Kidney (tissue), 13 donors: ENCODE measurements at regions not wholly inside any gene's neighbourhood (a gene's known extent, or its start where the extent isn't known, plus 50 kb on each side); places are given as distances from the start of the nearest gene placed in this dataset.

ENCODE experiments used
- DNase-seq, 5 donors: peaks; one replicate each; pipeline ENCODE4 v3.0.0-alpha.2; 2013 to 2020
- FAIRE-seq: peaks from 2 replicates; lab custom pipeline; 2012; peaks lifted over from hg19 to GRCh38; lab: Jason Lieb, UNC
- H3K27ac ChIP-seq, 2 donors: one replicate each; pipeline ENCODE4 v1.7.0; 2013; ENCODE audit warnings: low read depth in 2 of 2, low read length in 2 of 2, inconsistent platforms in 1 of 2
- H3K27me3 ChIP-seq: one replicate; pipeline ENCODE4 v1.7.1; 2013; ENCODE audit warnings: low read length, inconsistent platforms; ENCODE audit not compliant: control insufficient read depth, insufficient read depth
- H3K36me3 ChIP-seq, 3 donors: one replicate each; pipeline versions ENCODE4 v1.7.0 to v1.7.1; 2013; ENCODE audit warnings: low read length in 3 of 3, control low read depth in 1 of 3, inconsistent platforms in 1 of 3; ENCODE audit not compliant: insufficient read depth in 3 of 3, control insufficient read depth in 2 of 3
- H3K4me1 ChIP-seq, 3 donors: one replicate each; pipeline versions ENCODE4 v1.7.0 to v1.7.1; 2013; ENCODE audit warnings: low read length in 3 of 3, inconsistent platforms in 1 of 3, low read depth in 1 of 3; ENCODE audit not compliant: control insufficient read depth in 2 of 3, insufficient read depth in 2 of 3
- H3K4me3 ChIP-seq, 3 donors: one replicate each; pipeline versions ENCODE4 v1.7.0 to v1.8.1; 2013; ENCODE audit warnings: low read length in 3 of 3, control low read depth in 1 of 3, inconsistent platforms in 1 of 3
- H3K9ac ChIP-seq, 3 donors: one replicate each; pipeline versions ENCODE4 v1.7.0 to v1.7.1; 2013; ENCODE audit warnings: low read length in 3 of 3, control low read depth in 1 of 3, inconsistent platforms in 1 of 3
- H3K9me3 ChIP-seq, 3 donors: one replicate each; pipeline versions ENCODE4 v1.7.0 to v1.7.1; 2013; ENCODE audit warnings: low read length in 3 of 3, control low read depth in 1 of 3, inconsistent platforms in 1 of 3; ENCODE audit not compliant: control insufficient read depth in 2 of 3, insufficient read depth in 1 of 3
- CTCF ChIP-seq: IDR thresholded peaks from 3 replicates; pipeline ENCODE4 v1.5.1; 2012; ENCODE audit warnings: mild to moderate bottlenecking, moderate library complexity, borderline replicate concordance; ENCODE audit not compliant: insufficient read depth; ENCODE audit errors: extremely low read depth
- intact Hi-C: fragments of 100-400 bp; cut with DNase I; formaldehyde crosslinking; loops from one replicate; pipeline ENCODE4 v1.11.1; 2022
- donor health status: control.
- donor health status: control.
- donor health status: control.
- donor health status: control.
- donor health status: control.
- donor health status: DM: yes; HTN: yes; CAD: no.
- donor health status: Normal renal cell carcinoma (clear cell type).

GRCh38 chr2:121064186-121064585, 220.8 kb downstream of the TFCP2L1 start:
- no peak overlapping the region for H3K4me3 ChIP-seq
- H3K36me3 ChIP-seq = no peaks in the 10 kb centered on the region
- H3K9me3 ChIP-seq = no peaks in the 10 kb centered on the region
- H3K4me1 ChIP-seq = no peaks in the 10 kb centered on the region
- DNase-seq = no peak
- peaks cover 2% of the 10 kb centered on the region for H3K27me3 ChIP-seq
- H3K27ac ChIP-seq = no peak overlapping the region
- H3K9ac ChIP-seq = no peak overlapping the region
- intact Hi-C loops = no loop called here
- no peak for FAIRE-seq
- TF ChIP-seq CTCF = no peak

DNA sequence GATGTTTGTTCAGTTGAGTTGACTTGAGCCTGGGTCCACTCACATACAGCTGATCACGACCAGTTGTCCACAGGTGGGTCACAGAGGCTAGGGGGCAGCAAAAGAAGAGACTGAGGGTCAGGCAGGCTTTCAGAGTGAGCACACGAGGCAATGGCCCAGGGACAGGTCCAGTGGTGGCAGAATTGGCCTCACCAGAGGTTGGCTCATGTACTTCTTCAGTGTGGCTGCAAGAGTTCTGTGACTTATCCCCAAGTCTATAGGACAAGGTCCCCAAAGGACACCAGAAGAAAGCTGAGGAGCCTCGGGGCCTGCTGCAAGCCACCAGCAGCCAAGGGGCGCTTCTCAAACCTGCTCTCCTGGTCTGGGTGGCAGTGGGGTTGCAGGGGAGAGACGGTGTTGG, 219.8 kb downstream of the TFCP2L1 start:
- DNase-seq (no peak), FAIRE-seq (no peak)
- no peak overlapping the region for H3K9ac ChIP-seq
- H3K27ac ChIP-seq = no peak overlapping the region
- intact Hi-C loops = no loop called here
- no peaks in the 10 kb centered on the region for H3K36me3 ChIP-seq
- H3K27me3 ChIP-seq = peaks cover 2% of the 10 kb centered on the region
- H3K4me3 ChIP-seq = no peak overlapping the region
- H3K4me1 ChIP-seq = no peaks in the 10 kb centered on the region
- no peak for TF ChIP-seq CTCF
- no peaks in the 10 kb centered on the region for H3K9me3 ChIP-seq

DNA sequence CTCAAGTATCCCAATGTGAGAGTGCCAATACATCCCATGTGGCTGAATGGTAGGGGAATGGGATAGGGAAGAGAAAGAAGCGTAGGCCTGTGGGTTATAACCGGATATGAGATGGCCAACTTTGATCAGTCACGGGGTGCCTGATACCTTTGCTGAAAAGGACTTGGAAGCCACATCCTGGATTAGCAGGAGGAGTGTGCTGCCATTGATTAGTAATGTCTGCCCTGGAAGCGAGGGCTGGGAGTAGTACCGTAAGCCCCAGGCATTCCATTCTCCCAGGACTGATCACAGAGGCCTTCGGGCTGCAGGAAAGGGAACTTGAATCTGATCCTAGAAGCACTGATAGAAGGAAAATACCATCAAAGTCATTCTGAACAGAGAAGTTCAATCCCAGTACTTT, 218.5 kb downstream of the TFCP2L1 start:
- Histone ChIP-seq H3K9me3 (no peaks in the 10 kb centered on the region), H3K9ac (no peak overlapping the region), H3K4me1 (no peaks in the 10 kb centered on the region), H3K27ac (no peak overlapping the region), H3K27me3 (peaks cover 2% of the 10 kb centered on the region), H3K36me3 (no peaks in the 10 kb centered on the region), H3K4me3 (no peak overlapping the region)
- FAIRE-seq = no peak
- TF ChIP-seq CTCF = no peak
- intact Hi-C loops = no loop called here
- no peak for DNase-seq

- FAIRE-seq (no peak), DNase-seq (no peak)
- Histone ChIP-seq H3K4me1 (no peaks in the 10 kb centered on the region), H3K4me3 (no peak overlapping the region), H3K36me3 (no peaks in the 10 kb centered on the region), H3K27ac (no peak overlapping the region), H3K9ac (no peak overlapping the region), H3K9me3 (no peaks in the 10 kb centered on the region), H3K27me3 (peaks cover 2% of the 10 kb centered on the region)
- TF ChIP-seq CTCF = no peak
- intact Hi-C loops = no loop called here
These were observed 216.2 kb downstream of the TFCP2L1 start for GRCh38 chr2:121068851-121069250.
